ENCODE measurements at regions not wholly inside any gene's neighbourhood (a gene's known extent, or its start where the extent isn't known, plus 50 kb on each side); places are given as distances from the start of the nearest gene placed in this dataset.

- H3K4me3 Mint-ChIP-seq = no peak overlapping the region
- H3K36me3 Mint-ChIP-seq = no peaks in the 10 kb centered on the region
- no peaks in the 10 kb centered on the region for H3K9me3 Mint-ChIP-seq (ENCODE audit: low read depth)
- H3K4me1 Mint-ChIP-seq (ENCODE audit: low read depth) = no peaks in the 10 kb centered on the region
- peaks cover 28% of the 10 kb centered on the region for H3K27me3 Mint-ChIP-seq
- no peak overlapping the region for H3K27ac Mint-ChIP-seq
Observed at GRCh38 chr4:147039976-147040575, 94.4 kb upstream of the TTC29 start.

GRCh38 chr4:147040874-147041273, 95.2 kb upstream of the TTC29 start:
- Mint-ChIP-seq H3K4me3 (no peak overlapping the region), H3K4me1 (ENCODE audit: low read depth) (no peaks in the 10 kb centered on the region), H3K36me3 (no peaks in the 10 kb centered on the region), H3K27me3 (peaks cover 29% of the 10 kb centered on the region), H3K27ac (no peak overlapping the region), H3K9me3 (ENCODE audit: low read depth) (no peaks in the 10 kb centered on the region)

- no peak overlapping the region for H3K4me3 Mint-ChIP-seq
Observed at GRCh38 chr4:147041376-147041775, 95.7 kb upstream of the TTC29 start.

GRCh38 chr4:147042046-147042445, 96.4 kb upstream of the TTC29 start:
- peaks cover 23% of the 10 kb centered on the region for H3K27me3 Mint-ChIP-seq
- no peak overlapping the region for H3K27ac Mint-ChIP-seq
- no peak overlapping the region for H3K4me3 Mint-ChIP-seq
- no peaks in the 10 kb centered on the region for H3K36me3 Mint-ChIP-seq
- no peaks in the 10 kb centered on the region for H3K9me3 Mint-ChIP-seq (ENCODE audit: low read depth)
- no peaks in the 10 kb centered on the region for H3K4me1 Mint-ChIP-seq (ENCODE audit: low read depth)

More at GRCh38 chr4:147041376-147041775, 95.7 kb upstream of the TTC29 start:
- H3K36me3 Mint-ChIP-seq = no peaks in the 10 kb centered on the region
- H3K27ac Mint-ChIP-seq = no peak overlapping the region
- H3K27me3 Mint-ChIP-seq = peaks cover 29% of the 10 kb centered on the region
- no peaks in the 10 kb centered on the region for H3K4me1 Mint-ChIP-seq (ENCODE audit: low read depth)
- H3K9me3 Mint-ChIP-seq (ENCODE audit: low read depth) = no peaks in the 10 kb centered on the region

- H3K27me3 Mint-ChIP-seq = peaks cover 26% of the 10 kb centered on the region
- peaks cover 6% of the 10 kb centered on the region for H3K9me3 Mint-ChIP-seq (ENCODE audit: low read depth)
Observed at GRCh38 chr4:147044241-147044640, 98.6 kb upstream of the TTC29 start.

GRCh38 chr4:147049946-147050345, 104.3 kb upstream of the TTC29 start:
- Mint-ChIP-seq H3K36me3 (no peaks in the 10 kb centered on the region), H3K4me1 (ENCODE audit: low read depth) (no peaks in the 10 kb centered on the region), H3K27ac (no peak overlapping the region), H3K9me3 (ENCODE audit: low read depth) (peaks cover 9% of the 10 kb centered on the region), H3K27me3 (peaks cover 28% of the 10 kb centered on the region), H3K4me3 (no peak overlapping the region)

More at GRCh38 chr4:147044241-147044640, 98.6 kb upstream of the TTC29 start:
- no peaks in the 10 kb centered on the region for H3K36me3 Mint-ChIP-seq
- H3K27ac Mint-ChIP-seq = no peak overlapping the region
- H3K4me3 Mint-ChIP-seq = no peak overlapping the region
- H3K4me1 Mint-ChIP-seq (ENCODE audit: low read depth) = no peaks in the 10 kb centered on the region

- H3K27me3 Mint-ChIP-seq = peaks cover 25% of the 10 kb centered on the region
- H3K9me3 Mint-ChIP-seq (ENCODE audit: low read depth) = peaks cover 9% of the 10 kb centered on the region
- H3K36me3 Mint-ChIP-seq = no peaks in the 10 kb centered on the region
- H3K4me3 Mint-ChIP-seq = no peak overlapping the region
- no peak overlapping the region for H3K27ac Mint-ChIP-seq
- H3K4me1 Mint-ChIP-seq (ENCODE audit: low read depth) = no peaks in the 10 kb centered on the region
Observed at GRCh38 chr4:147050356-147050765, 104.7 kb upstream of the TTC29 start.

- Mint-ChIP-seq H3K36me3 (no peaks in the 10 kb centered on the region), H3K27me3 (peaks cover 18% of the 10 kb centered on the region), H3K27ac (no peak overlapping the region), H3K9me3 (ENCODE audit: low read depth) (peaks cover 9% of the 10 kb centered on the region), H3K4me3 (no peak overlapping the region), H3K4me1 (ENCODE audit: low read depth) (peaks cover 5% of the 10 kb centered on the region)
Observed at GRCh38 chr4:147052361-147052760, 106.7 kb upstream of the TTC29 start.

GRCh38 chr4:147054228-147054872, 108.7 kb upstream of the TTC29 start:
- peaks cover 9% of the 10 kb centered on the region for H3K27me3 Mint-ChIP-seq
- no peak overlapping the region for H3K4me3 Mint-ChIP-seq
- H3K9me3 Mint-ChIP-seq (ENCODE audit: low read depth) = peaks cover 3% of the 10 kb centered on the region
- H3K27ac Mint-ChIP-seq = no peak overlapping the region
- no peaks in the 10 kb centered on the region for H3K36me3 Mint-ChIP-seq
- peaks cover 11% of the 10 kb centered on the region for H3K4me1 Mint-ChIP-seq (ENCODE audit: low read depth)

- Mint-ChIP-seq H3K36me3 (no peaks in the 10 kb centered on the region), H3K4me1 (ENCODE audit: low read depth) (peaks cover 11% of the 10 kb centered on the region), H3K4me3 (peak overlapping the region; percentile 82), H3K9me3 (ENCODE audit: low read depth) (no peaks in the 10 kb centered on the region), H3K27ac (peak overlapping the region; percentile 88), H3K27me3 (peaks cover 3% of the 10 kb centered on the region)
Observed at GRCh38 chr4:147056940-147057610, 111.4 kb upstream of the TTC29 start.

GRCh38 chr4:147057611-147058190, 112.0 kb upstream of the TTC29 start:
- Mint-ChIP-seq H3K27me3 (no peaks in the 10 kb centered on the region), H3K36me3 (no peaks in the 10 kb centered on the region), H3K4me3 (peak overlapping the region; percentile 82), H3K4me1 (ENCODE audit: low read depth) (peaks cover 11% of the 10 kb centered on the region), H3K9me3 (ENCODE audit: low read depth) (no peaks in the 10 kb centered on the region), H3K27ac (peak overlapping the region; percentile 88)

GRCh38 chr4:147059064-147059731, 113.5 kb upstream of the TTC29 start:
- H3K27ac Mint-ChIP-seq = no peak overlapping the region
- peaks cover 4% of the 10 kb centered on the region for H3K27me3 Mint-ChIP-seq
- peaks cover 11% of the 10 kb centered on the region for H3K4me1 Mint-ChIP-seq (ENCODE audit: low read depth)
- H3K36me3 Mint-ChIP-seq = no peaks in the 10 kb centered on the region
- H3K9me3 Mint-ChIP-seq (ENCODE audit: low read depth) = no peaks in the 10 kb centered on the region
- H3K4me3 Mint-ChIP-seq = no peak overlapping the region

GRCh38 chr4:147060151-147060931, 114.7 kb upstream of the TTC29 start:
- Mint-ChIP-seq H3K27ac (no peak overlapping the region), H3K27me3 (peaks cover 5% of the 10 kb centered on the region), H3K4me1 (ENCODE audit: low read depth) (peaks cover 11% of the 10 kb centered on the region)

GRCh38 chr4:147064856-147065255, 119.2 kb upstream of the TTC29 start:
- H3K36me3 Mint-ChIP-seq = no peaks in the 10 kb centered on the region
- H3K27me3 Mint-ChIP-seq = peaks cover 5% of the 10 kb centered on the region
- H3K27ac Mint-ChIP-seq = no peak overlapping the region
- no peaks in the 10 kb centered on the region for H3K4me1 Mint-ChIP-seq (ENCODE audit: low read depth)
- H3K9me3 Mint-ChIP-seq (ENCODE audit: low read depth) = no peaks in the 10 kb centered on the region
- no peak overlapping the region for H3K4me3 Mint-ChIP-seq

More at GRCh38 chr4:147060151-147060931, 114.7 kb upstream of the TTC29 start:
- Mint-ChIP-seq H3K36me3 (no peaks in the 10 kb centered on the region), H3K9me3 (ENCODE audit: low read depth) (no peaks in the 10 kb centered on the region), H3K4me3 (no peak overlapping the region)
